ENCODE measurements at regions not wholly inside any gene's neighbourhood (a gene's known extent, or its start where the extent isn't known, plus 50 kb on each side); places are given as distances from the start of the nearest gene placed in this dataset.

- Histone ChIP-seq H3K27ac (ENCODE audit: low read depth in 1 of 2, low read length in 2 of 2) (no peak overlapping the region), H3K4me1 (ENCODE audit: control insufficient read depth in 4 of 4, insufficient read depth in 4 of 4, low read length in 3 of 4) (peaks cover 0 to 15% (median 10%) of the 10 kb centered on the region in 4 donors), H3K9me3 (ENCODE audit: control insufficient read depth in 4 of 4, low read length in 3 of 4) (no peaks in the 10 kb centered on the region), H3K4me3 (ENCODE audit: low read depth in 1 of 3, low read length in 3 of 3) (no peak overlapping the region), H3K27me3 (ENCODE audit: control insufficient read depth in 4 of 4, insufficient read depth in 4 of 4, low read length in 3 of 4) (no peaks in the 10 kb centered on the region), H3K9ac (ENCODE audit: low read depth in 1 of 2, low read length in 2 of 2) (no peak overlapping the region), H3K36me3 (ENCODE audit: control insufficient read depth in 4 of 4, insufficient read depth in 3 of 4, low read depth in 1 of 4, low read length in 3 of 4) (no peaks in the 10 kb centered on the region)
- TF ChIP-seq MAX (IDR thresholded peaks at IDR 0.05) (no peak), FOXA2 (IDR thresholded peaks at IDR 0.05) (no peak), HNF4G (IDR thresholded peaks at IDR 0.05) (no peak), FOXA1 (IDR thresholded peaks at IDR 0.05) (no peak), NR2F2 (IDR thresholded peaks at IDR 0.05) (no peak), JUND (IDR thresholded peaks at IDR 0.05) (no peak), REST (IDR thresholded peaks at IDR 0.05) (no peak), SP1 (IDR thresholded peaks at IDR 0.05) (no peak)
- 78% methylated on average over 9 of the region's 9 CpGs for WGBS
- DNase-seq (ENCODE audit: low spot score), result no peak
Observed at GRCh38 chr6:146876271-146877151, 277.7 kb downstream of the ADGB start.

- DNase-seq (ENCODE audit: low spot score), result no peak
- Histone ChIP-seq H3K9me3 (ENCODE audit: control insufficient read depth in 4 of 4, low read length in 3 of 4) (no peaks in the 10 kb centered on the region), H3K36me3 (ENCODE audit: control insufficient read depth in 4 of 4, insufficient read depth in 3 of 4, low read depth in 1 of 4, low read length in 3 of 4) (no peaks in the 10 kb centered on the region), H3K4me1 (ENCODE audit: control insufficient read depth in 4 of 4, insufficient read depth in 4 of 4, low read length in 3 of 4) (peaks cover 0 to 9% (median 7%) of the 10 kb centered on the region in 4 donors), H3K27ac (ENCODE audit: low read depth in 1 of 2, low read length in 2 of 2) (no peak overlapping the region), H3K9ac (ENCODE audit: low read depth in 1 of 2, low read length in 2 of 2) (no peak overlapping the region), H3K4me3 (ENCODE audit: low read depth in 1 of 3, low read length in 3 of 3) (no peak overlapping the region), H3K27me3 (ENCODE audit: control insufficient read depth in 4 of 4, insufficient read depth in 4 of 4, low read length in 3 of 4) (no peaks in the 10 kb centered on the region)
- WGBS, result 95% methylated on average over 1 of the region's 1 CpG
- TF ChIP-seq RXRA (IDR thresholded peaks at IDR 0.05) (peak; percentile 62 to 69), JUND (IDR thresholded peaks at IDR 0.05) (no peak), HNF4A (conservative IDR thresholded peaks at IDR 0.05) (peak; percentile 22 to 49), YY1 (IDR thresholded peaks at IDR 0.05) (no peak)
Observed at GRCh38 chr6:146878168-146878951, 279.6 kb downstream of the ADGB start.

GRCh38 chr6:146878952-146879340 lies 280.2 kb downstream of the ADGB start:
- peaks cover 0 to 9% (median 7%) of the 10 kb centered on the region in 4 donors for H3K4me1 ChIP-seq (ENCODE audit: control insufficient read depth in 4 of 4, insufficient read depth in 4 of 4, low read length in 3 of 4)
- H3K27me3 ChIP-seq (ENCODE audit: control insufficient read depth in 4 of 4, insufficient read depth in 4 of 4, low read length in 3 of 4), result no peaks in the 10 kb centered on the region
- DNase-seq (ENCODE audit: low spot score), result no peak
- no peaks in the 10 kb centered on the region for H3K36me3 ChIP-seq (ENCODE audit: control insufficient read depth in 4 of 4, insufficient read depth in 3 of 4, low read depth in 1 of 4, low read length in 3 of 4)
- WGBS, result 82% methylated on average over 2 of the region's 2 CpGs
- H3K9me3 ChIP-seq (ENCODE audit: control insufficient read depth in 4 of 4, low read length in 3 of 4), result no peaks in the 10 kb centered on the region
- no peak overlapping the region for H3K4me3 ChIP-seq (ENCODE audit: low read depth in 1 of 3, low read length in 3 of 3)
- H3K27ac ChIP-seq (ENCODE audit: low read depth in 1 of 2, low read length in 2 of 2), result no peak overlapping the region
- no peak overlapping the region for H3K9ac ChIP-seq (ENCODE audit: low read depth in 1 of 2, low read length in 2 of 2)
- no peak for TF ChIP-seq JUND (IDR thresholded peaks at IDR 0.05)
- TF ChIP-seq NR2F2 (IDR thresholded peaks at IDR 0.05), result no peak
- no peak for TF ChIP-seq EGR1 (IDR thresholded peaks at IDR 0.05; ENCODE audit: low read depth in 2 of 2)
- TF ChIP-seq ZBTB33 (IDR thresholded peaks at IDR 0.05), result no peak
- TF ChIP-seq RAD21 (IDR thresholded peaks at IDR 0.05), result no peak
- no peak for TF ChIP-seq RXRA (IDR thresholded peaks at IDR 0.05)
- no peak for TF ChIP-seq CTCF (IDR thresholded peaks at IDR 0.05; ENCODE audit: low read depth, low read length, missing input control)
- no peak for TF ChIP-seq HNF4G (IDR thresholded peaks at IDR 0.05)
- TF ChIP-seq TAF1 (conservative IDR thresholded peaks at IDR 0.05), result no peak
- TF ChIP-seq GABPA (IDR thresholded peaks at IDR 0.05 in 1 of 2, conservative IDR thresholded peaks at IDR 0.05 in 1 of 2), result no peak
